ENCODE measurements at regions not wholly inside any gene's neighbourhood (a gene's known extent, or its start where the extent isn't known, plus 50 kb on each side); places are given as distances from the start of the nearest gene placed in this dataset.
"Not testable (repeated sequence)": the region's sequence is repeated elsewhere in the genome, so short reads cannot be mapped to it uniquely, and the experiment has no call there.

- H3K36me3 ChIP-seq (ENCODE audit: insufficient read depth, low read length): no peaks in the 10 kb centered on the region
- no peak overlapping the region for H3K4me3 ChIP-seq (ENCODE audit: low read depth in 1 of 2, low read length in 2 of 2)
- H3K9me3 ChIP-seq (ENCODE audit: insufficient read depth, low read length, severe bottlenecking): peaks cover 4% of the 10 kb centered on the region
- H3K79me2 ChIP-seq (ENCODE audit: insufficient read depth, low read length): no peaks in the 10 kb centered on the region
- H2AFZ ChIP-seq (ENCODE audit: low read depth, low read length): no peak overlapping the region
- no peaks in the 10 kb centered on the region for H3K4me1 ChIP-seq (ENCODE audit: insufficient read depth, low read length)
- ATAC-seq (ENCODE audit: insufficient read depth, low read depth): no peak
- no peak overlapping the region for H3K9ac ChIP-seq (ENCODE audit: low read depth, low read length)
- H3K27ac ChIP-seq (ENCODE audit: low read length): no peak overlapping the region
- TF ChIP-seq EZH2 (IDR thresholded peaks at IDR 0.05; ENCODE audit: borderline replicate concordance, low read depth, low read length, severe bottlenecking) (no peak), CTCF (IDR thresholded peaks at IDR 0.05; ENCODE audit: borderline replicate concordance, extremely low read depth, low read length, poor library complexity, severe bottlenecking) (no peak)
- no peak overlapping the region for H3K4me2 ChIP-seq (ENCODE audit: insufficient read depth, low read length)
- DNase-seq: no peak
- H4K20me1 ChIP-seq (ENCODE audit: insufficient read depth, low read length): no peaks in the 10 kb centered on the region
- peaks cover 2% of the 10 kb centered on the region for H3K27me3 ChIP-seq (ENCODE audit: insufficient read depth, low read length, poor library complexity)
Observed at GRCh38 chr9:85478847-85479246, 262.9 kb downstream of the AGTPBP1 start.

- H3K4me3 ChIP-seq (ENCODE audit: low read depth in 1 of 2, low read length in 2 of 2): not testable (repeated sequence)
Observed at GRCh38 chr9:85474896-85475295, 266.9 kb downstream of the AGTPBP1 start.

GRCh38 chr9:85471791-85472190 lies 270.0 kb downstream of the AGTPBP1 start:
- Histone ChIP-seq H3K79me2 (ENCODE audit: insufficient read depth, low read length) (no peaks in the 10 kb centered on the region), H3K9ac (ENCODE audit: low read depth, low read length) (no peak overlapping the region), H3K9me3 (ENCODE audit: insufficient read depth, low read length, severe bottlenecking) (peaks cover 4% of the 10 kb centered on the region), H3K4me3 (ENCODE audit: low read depth in 1 of 2, low read length in 2 of 2) (no peak overlapping the region), H3K36me3 (ENCODE audit: insufficient read depth, low read length) (no peaks in the 10 kb centered on the region), H3K27me3 (ENCODE audit: insufficient read depth, low read length, poor library complexity) (no peaks in the 10 kb centered on the region), H2AFZ (ENCODE audit: low read depth, low read length) (no peak overlapping the region), H3K4me1 (ENCODE audit: insufficient read depth, low read length) (no peaks in the 10 kb centered on the region), H3K4me2 (ENCODE audit: insufficient read depth, low read length) (no peak overlapping the region), H3K27ac (ENCODE audit: low read length) (no peak overlapping the region), H4K20me1 (ENCODE audit: insufficient read depth, low read length) (no peaks in the 10 kb centered on the region)
- no peak for DNase-seq
- TF ChIP-seq CTCF (IDR thresholded peaks at IDR 0.05; ENCODE audit: borderline replicate concordance, extremely low read depth, low read length, poor library complexity, severe bottlenecking): no peak
- no peak for TF ChIP-seq EZH2 (IDR thresholded peaks at IDR 0.05; ENCODE audit: borderline replicate concordance, low read depth, low read length, severe bottlenecking)
- ATAC-seq (ENCODE audit: insufficient read depth, low read depth): no peak

More at GRCh38 chr9:85474896-85475295, 266.9 kb downstream of the AGTPBP1 start:
- not testable (repeated sequence) for H3K79me2 ChIP-seq (ENCODE audit: insufficient read depth, low read length); H3K36me3 ChIP-seq (ENCODE audit: insufficient read depth, low read length); H3K9me3 ChIP-seq (ENCODE audit: insufficient read depth, low read length, severe bottlenecking); H3K4me1 ChIP-seq (ENCODE audit: insufficient read depth, low read length); H4K20me1 ChIP-seq (ENCODE audit: insufficient read depth, low read length); H2AFZ ChIP-seq (ENCODE audit: low read depth, low read length); H3K27me3 ChIP-seq (ENCODE audit: insufficient read depth, low read length, poor library complexity); ATAC-seq (ENCODE audit: insufficient read depth, low read depth); H3K27ac ChIP-seq (ENCODE audit: low read length); H3K9ac ChIP-seq (ENCODE audit: low read depth, low read length); DNase-seq; H3K4me2 ChIP-seq (ENCODE audit: insufficient read depth, low read length)

- Histone ChIP-seq H3K4me2 (ENCODE audit: insufficient read depth, low read length) (no peak overlapping the region), H4K20me1 (ENCODE audit: insufficient read depth, low read length) (no peaks in the 10 kb centered on the region), H3K9me3 (ENCODE audit: insufficient read depth, low read length, severe bottlenecking) (no peaks in the 10 kb centered on the region), H3K4me1 (ENCODE audit: insufficient read depth, low read length) (no peaks in the 10 kb centered on the region), H3K4me3 (ENCODE audit: low read depth in 1 of 2, low read length in 2 of 2) (no peak overlapping the region), H2AFZ (ENCODE audit: low read depth, low read length) (no peak overlapping the region), H3K79me2 (ENCODE audit: insufficient read depth, low read length) (no peaks in the 10 kb centered on the region), H3K36me3 (ENCODE audit: insufficient read depth, low read length) (no peaks in the 10 kb centered on the region), H3K27ac (ENCODE audit: low read length) (no peak overlapping the region), H3K27me3 (ENCODE audit: insufficient read depth, low read length, poor library complexity) (no peaks in the 10 kb centered on the region), H3K9ac (ENCODE audit: low read depth, low read length) (no peak overlapping the region)
- TF ChIP-seq CTCF (IDR thresholded peaks at IDR 0.05; ENCODE audit: borderline replicate concordance, extremely low read depth, low read length, poor library complexity, severe bottlenecking) (no peak), EZH2 (IDR thresholded peaks at IDR 0.05; ENCODE audit: borderline replicate concordance, low read depth, low read length, severe bottlenecking) (no peak)
- DNase-seq: no peak
- ATAC-seq (ENCODE audit: insufficient read depth, low read depth): no peak
Observed at GRCh38 chr9:85469041-85469440, 272.7 kb downstream of the AGTPBP1 start.

Data from DND-41 (cell line).